Colonic mucosa (tissue), 4 donors: ENCODE measurements at regions not wholly inside any gene's neighbourhood (a gene's known extent, or its start where the extent isn't known, plus 50 kb on each side); places are given as distances from the start of the nearest gene placed in this dataset.

Experiments used
- DNase-seq: peaks from one replicate; pipeline ENCODE4 v3.0.0-alpha.2; 2020
- H3K27ac ChIP-seq: fragments of 200-600 bp; one replicate; pipeline ENCODE4 v1.8.0; 2021
- H3K27me3 ChIP-seq: fragments of 200-600 bp; one replicate; pipeline ENCODE4 v1.8.0; 2021
- H3K36me3 ChIP-seq: fragments of 200-600 bp; one replicate; pipeline ENCODE4 v1.8.0; 2021
- H3K4me1 ChIP-seq: fragments of 200-600 bp; one replicate; pipeline ENCODE4 v1.8.0; 2021; ENCODE audit warnings: mild to moderate bottlenecking
- H3K4me3 ChIP-seq: fragments of 200-600 bp; one replicate; pipeline ENCODE4 v1.8.0; 2021
- H3K9ac ChIP-seq, 2 donors: one replicate each; pipeline ENCODE4 v1.7.0; 2013; ENCODE audit warnings: control low read depth in 2 of 2, low read depth in 2 of 2, low read length in 2 of 2
- H3K9me3 ChIP-seq: fragments of 200-600 bp; one replicate; pipeline ENCODE4 v1.8.0; 2021
- intact Hi-C: fragments of 100-400 bp; cut with DNase I; formaldehyde crosslinking; loops from one replicate; pipeline ENCODE4 v1.14.1; 2022
- TF ChIP-seq, protein P1 (sequence below): fragments of 200-600 bp; IDR thresholded peaks from one replicate; pipeline ENCODE4 v1.8.0; 2022; ENCODE audit warnings: antibody characterized with exemption, mild to moderate bottlenecking
- donor health status: healthy.
- donor health status: DM: no; HTN: no; CAD: no.
- donor health status: DM: no; HTN: no; CAD: no.

DNA sequence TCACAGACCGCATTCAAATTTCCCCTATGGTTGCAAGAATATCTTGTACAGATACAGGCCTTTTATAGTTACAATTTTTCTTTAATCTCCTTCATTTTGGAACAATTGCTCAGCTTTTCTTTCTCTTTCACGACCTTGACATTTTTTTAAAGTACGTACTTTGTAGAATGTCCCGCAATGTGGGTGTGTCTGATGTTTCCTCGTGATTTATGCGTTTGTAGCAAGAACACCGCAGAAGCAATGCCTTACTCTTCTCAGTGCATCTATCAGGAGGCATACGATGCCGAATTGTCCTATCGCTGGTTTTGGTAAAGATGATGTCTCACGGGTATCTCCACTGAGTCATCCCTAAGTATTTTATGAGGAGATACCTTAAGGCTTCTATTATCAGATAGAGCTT, 76.9 kb upstream of the RALGPS2 start:
- Histone ChIP-seq H3K27me3 (no peaks in the 10 kb centered on the region), H3K4me1 (no peaks in the 10 kb centered on the region), H3K36me3 (no peaks in the 10 kb centered on the region), H3K9me3 (no peaks in the 10 kb centered on the region), H3K9ac (no peak overlapping the region), H3K4me3 (no peak overlapping the region), H3K27ac (no peak overlapping the region)
- intact Hi-C loops = no loop called here
- DNase-seq = no peak
- TF ChIP-seq, protein P1, sequence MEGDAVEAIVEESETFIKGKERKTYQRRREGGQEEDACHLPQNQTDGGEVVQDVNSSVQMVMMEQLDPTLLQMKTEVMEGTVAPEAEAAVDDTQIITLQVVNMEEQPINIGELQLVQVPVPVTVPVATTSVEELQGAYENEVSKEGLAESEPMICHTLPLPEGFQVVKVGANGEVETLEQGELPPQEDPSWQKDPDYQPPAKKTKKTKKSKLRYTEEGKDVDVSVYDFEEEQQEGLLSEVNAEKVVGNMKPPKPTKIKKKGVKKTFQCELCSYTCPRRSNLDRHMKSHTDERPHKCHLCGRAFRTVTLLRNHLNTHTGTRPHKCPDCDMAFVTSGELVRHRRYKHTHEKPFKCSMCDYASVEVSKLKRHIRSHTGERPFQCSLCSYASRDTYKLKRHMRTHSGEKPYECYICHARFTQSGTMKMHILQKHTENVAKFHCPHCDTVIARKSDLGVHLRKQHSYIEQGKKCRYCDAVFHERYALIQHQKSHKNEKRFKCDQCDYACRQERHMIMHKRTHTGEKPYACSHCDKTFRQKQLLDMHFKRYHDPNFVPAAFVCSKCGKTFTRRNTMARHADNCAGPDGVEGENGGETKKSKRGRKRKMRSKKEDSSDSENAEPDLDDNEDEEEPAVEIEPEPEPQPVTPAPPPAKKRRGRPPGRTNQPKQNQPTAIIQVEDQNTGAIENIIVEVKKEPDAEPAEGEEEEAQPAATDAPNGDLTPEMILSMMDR = no peak

DNA sequence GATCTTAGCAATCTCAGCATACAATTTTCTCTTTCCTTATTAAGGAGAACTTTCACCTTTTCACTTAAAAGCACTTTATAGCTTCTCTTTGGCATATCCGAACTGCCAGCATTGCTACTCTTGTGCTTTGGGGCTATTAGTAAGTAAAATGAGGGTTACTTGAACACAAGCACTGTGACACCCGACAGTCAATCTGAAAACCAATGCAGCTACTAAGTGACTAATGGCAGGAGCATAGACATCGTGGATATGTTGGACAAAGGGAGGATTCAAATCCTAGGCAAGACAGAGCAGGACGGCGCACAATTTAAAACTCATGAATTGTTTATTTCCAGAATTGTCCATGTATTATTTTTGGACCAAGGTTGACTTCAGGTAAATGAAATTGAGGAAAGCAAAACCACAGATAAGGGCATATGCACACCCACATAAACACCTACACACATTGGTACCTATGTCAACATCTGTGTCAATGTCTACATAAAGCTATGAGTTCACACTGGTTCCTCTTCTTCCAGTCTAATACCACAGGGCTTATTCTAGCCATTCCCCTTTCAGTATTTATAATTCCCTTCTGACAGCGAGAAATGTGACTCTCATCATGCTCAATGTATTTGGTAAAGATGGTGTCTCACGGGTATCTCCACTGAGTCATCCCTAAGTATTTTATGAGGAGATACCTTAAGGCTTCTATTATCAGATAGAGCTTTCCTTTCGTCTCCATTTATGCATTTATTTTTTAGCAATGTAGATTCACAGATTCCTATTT, 75.3 kb upstream of the RALGPS2 start:
- H3K27me3 ChIP-seq = no peaks in the 10 kb centered on the region
- TF ChIP-seq, protein P1 = no peak
- no peaks in the 10 kb centered on the region for H3K4me1 ChIP-seq
- H3K9me3 ChIP-seq = no peaks in the 10 kb centered on the region
- H3K9ac ChIP-seq = no peak overlapping the region
- no peak overlapping the region for H3K4me3 ChIP-seq
- no peaks in the 10 kb centered on the region for H3K36me3 ChIP-seq
- H3K27ac ChIP-seq = no peak overlapping the region
- intact Hi-C loops = no loop called here
- no peak for DNase-seq

- Histone ChIP-seq H3K4me1 (no peaks in the 10 kb centered on the region), H3K27me3 (no peaks in the 10 kb centered on the region), H3K9ac (no peak overlapping the region), H3K27ac (peak overlapping the region; percentile 45), H3K36me3 (no peaks in the 10 kb centered on the region), H3K4me3 (no peak overlapping the region), H3K9me3 (no peaks in the 10 kb centered on the region)
- peak; percentile 52 for DNase-seq
- intact Hi-C loops = no loop called here
- TF ChIP-seq, protein P1 = no peak
Measured at GRCh38 chr1:178650934-178651511, 74.0 kb upstream of the RALGPS2 start.

DNA sequence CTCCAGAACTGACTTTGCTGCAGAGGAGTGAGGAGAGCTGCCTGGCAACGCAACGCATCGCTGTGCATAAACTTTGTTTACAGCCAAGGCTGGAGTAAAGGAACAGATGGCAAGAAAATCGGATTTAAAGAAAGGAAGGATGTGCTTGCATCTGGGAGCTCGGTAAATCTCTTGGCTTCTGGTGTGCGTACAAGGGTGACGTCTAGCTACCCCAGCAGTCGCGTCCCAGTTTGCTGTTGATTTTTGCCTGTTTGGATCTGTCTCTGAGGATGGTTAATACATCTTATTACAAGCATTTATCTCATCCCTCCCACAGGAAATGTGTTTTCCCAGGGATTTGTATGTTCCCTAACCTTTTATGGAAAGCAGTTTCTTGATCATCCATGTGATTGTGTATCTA, 73.3 kb upstream of the RALGPS2 start:
- H3K9me3 ChIP-seq = no peaks in the 10 kb centered on the region
- no peaks in the 10 kb centered on the region for H3K4me1 ChIP-seq
- no peaks in the 10 kb centered on the region for H3K36me3 ChIP-seq
- H3K9ac ChIP-seq = no peak overlapping the region
- no peak overlapping the region for H3K4me3 ChIP-seq
- no peak overlapping the region for H3K27ac ChIP-seq
- TF ChIP-seq, protein P1 = no peak
- H3K27me3 ChIP-seq = no peaks in the 10 kb centered on the region
- intact Hi-C loops = no loop called here
- DNase-seq = no peak

GRCh38 chr1:178652506-178653490, 72.2 kb upstream of the RALGPS2 start:
- no peaks in the 10 kb centered on the region for H3K9me3 ChIP-seq
- H3K36me3 ChIP-seq = no peaks in the 10 kb centered on the region
- peak overlapping the region; percentile 46 for H3K27ac ChIP-seq
- intact Hi-C loops = no loop called here
- no peak overlapping the region for H3K4me3 ChIP-seq
- H3K4me1 ChIP-seq = no peaks in the 10 kb centered on the region
- peak; percentile 28 for DNase-seq
- H3K9ac ChIP-seq = no peak overlapping the region
- TF ChIP-seq, protein P1 = no peak
- no peaks in the 10 kb centered on the region for H3K27me3 ChIP-seq
